ENCODE measurements at regions not wholly inside any gene's neighbourhood (a gene's known extent, or its start where the extent isn't known, plus 50 kb on each side); places are given as distances from the start of the nearest gene placed in this dataset.
"Not testable (repeated sequence)": the region's sequence is repeated elsewhere in the genome, so short reads cannot be mapped to it uniquely, and the experiment has no call there.

- FAIRE-seq = no peak
Observed at GRCh38 chr12:102344691-102345090, 135.7 kb downstream of the IGF1 start.

- FAIRE-seq = no peak
Observed at GRCh38 chr12:102343361-102344121, 136.8 kb downstream of the IGF1 start.

- FAIRE-seq = no peak
Observed at GRCh38 chr12:102342281-102343006, 137.9 kb downstream of the IGF1 start.

- FAIRE-seq = no peak
Observed at GRCh38 chr12:102334765-102335164, 137.1 kb upstream of the PMCH start.

- FAIRE-seq = no peak
Observed at GRCh38 chr12:102331419-102331818, 133.8 kb upstream of the PMCH start.

- FAIRE-seq = no peak
Observed at GRCh38 chr12:102329883-102330282, 132.2 kb upstream of the PMCH start.

GRCh38 chr12:102326982-102327381, 129.3 kb upstream of the PMCH start:
- no peak for FAIRE-seq

- not testable (repeated sequence) for FAIRE-seq
Observed at GRCh38 chr12:102325108-102325507, 127.5 kb upstream of the PMCH start.

- FAIRE-seq = no peak
Observed at GRCh38 chr12:102323799-102324198, 126.2 kb upstream of the PMCH start.

GRCh38 chr12:102322254-102322653, 124.6 kb upstream of the PMCH start:
- no peak for FAIRE-seq

GRCh38 chr12:102321305-102322082, 123.9 kb upstream of the PMCH start:
- FAIRE-seq = no peak

- FAIRE-seq = no peak
Observed at GRCh38 chr12:102317155-102317554, 119.5 kb upstream of the PMCH start.

- no peak for FAIRE-seq
Observed at GRCh38 chr12:102316723-102317122, 119.1 kb upstream of the PMCH start.

GRCh38 chr12:102314821-102315220, 117.2 kb upstream of the PMCH start:
- FAIRE-seq = no peak

- not testable (repeated sequence) for FAIRE-seq
Observed at GRCh38 chr12:102313116-102313971, 115.7 kb upstream of the PMCH start.

GRCh38 chr12:102305486-102305885, 107.9 kb upstream of the PMCH start:
- FAIRE-seq = no peak

GRCh38 chr12:102304667-102305066, 107.0 kb upstream of the PMCH start:
- FAIRE-seq = not testable (repeated sequence)

- peak; percentile 4 for FAIRE-seq
Observed at GRCh38 chr12:102302553-102302952, 104.9 kb upstream of the PMCH start.

GRCh38 chr12:102301547-102301946, 103.9 kb upstream of the PMCH start:
- no peak for FAIRE-seq

GRCh38 chr12:102300824-102301461, 103.3 kb upstream of the PMCH start:
- no peak for FAIRE-seq

- FAIRE-seq = peak; percentile 75
Observed at GRCh38 chr12:102299731-102300130, 102.1 kb upstream of the PMCH start.

GRCh38 chr12:102298022-102298421, 100.4 kb upstream of the PMCH start:
- peak; percentile 76 for FAIRE-seq
